Tibial nerve (tissue), 4 donors: ENCODE measurements at regions not wholly inside any gene's neighbourhood (a gene's known extent, or its start where the extent isn't known, plus 50 kb on each side); places are given as distances from the start of the nearest gene placed in this dataset.

ENCODE experiments used
- DNase-seq, 2 donors: peaks; one replicate each; pipeline ENCODE4 v3.0.0-alpha.2; 2019; ENCODE audit warnings: low spot score in 2 of 2
- H3K27ac ChIP-seq, 4 donors: fragments of 200-600 bp; sonication (generic) in 3 of 4; one replicate each; pipeline ENCODE4 v1.5.1; 2017 to 2019; ENCODE audit warnings: mild to moderate bottlenecking in 1 of 4
- H3K27me3 ChIP-seq, 2 donors: fragments of 200-600 bp; sonication (generic) in 1 of 2; one replicate each; pipeline versions ENCODE4 v1.5.1 to v1.6.0; 2017 to 2019
- H3K36me3 ChIP-seq, 3 donors: fragments of 200-600 bp; sonication (generic); one replicate each; pipeline ENCODE4 v1.5.1; 2018 to 2019
- H3K4me1 ChIP-seq, 4 donors: fragments of 200-600 bp; sonication (generic) in 3 of 4; one replicate each; pipeline ENCODE4 v1.5.1; 2017 to 2019
- H3K4me3 ChIP-seq, 4 donors: fragments of 200-600 bp; sonication (generic) in 3 of 4; one replicate each; pipeline ENCODE4 v1.5.1; 2017 to 2019; ENCODE audit warnings: mild to moderate bottlenecking in 1 of 4, moderate library complexity in 1 of 4
- H3K9me3 ChIP-seq, 4 donors: fragments of 200-600 bp; sonication (generic) in 3 of 4; one replicate each; pipeline ENCODE4 v1.5.1; 2017 to 2019
- CTCF ChIP-seq, 5 experiments: fragments of 200-600 bp in 3 of 5; fragments of 450-650 bp in 2 of 5; sonication (generic) in 3 of 5; IDR thresholded peaks; one replicate each; pipeline ENCODE4 v1.5.1; 2016 to 2019; ENCODE audit warnings: antibody characterized with exemption in 5 of 5, mild to moderate bottlenecking in 3 of 5, moderate library complexity in 2 of 5
- EP300 ChIP-seq, 2 donors: sonication (generic); formaldehyde crosslinking; IDR thresholded peaks; one replicate each; pipeline ENCODE4 v1.6.1; 2017; ENCODE audit warnings: antibody characterized with exemption in 2 of 2, mild to moderate bottlenecking in 1 of 2
- POLR2A ChIP-seq, 2 donors: fragments of 450-650 bp; IDR thresholded peaks; one replicate each; pipeline ENCODE4 v1.6.1; 2017; ENCODE audit warnings: antibody characterized with exemption in 2 of 2, mild to moderate bottlenecking in 2 of 2, moderate library complexity in 2 of 2
- WGBS, 2 donors: methylation state at CpG; one replicate each; pipeline ENCODE4 v1.1.5; 2018; 5-methylcytosine and 5-hydroxymethylcytosine counted together

- Histone ChIP-seq H3K4me1 (no peaks in the 10 kb centered on the region), H3K27ac (no peak overlapping the region), H3K9me3 (peaks cover 0 to 17% (median 0%) of the 10 kb centered on the region in 4 donors), H3K4me3 (no peak overlapping the region), H3K36me3 (no peaks in the 10 kb centered on the region), H3K27me3 (no peaks in the 10 kb centered on the region)
- DNase-seq, result no peak
- 38 to 51% methylated on average over 1 of the region's 1 CpG for WGBS, 2 donors
- TF ChIP-seq EP300 (IDR thresholded peaks at IDR 0.05) (no peak), POLR2A (IDR thresholded peaks at IDR 0.05) (no peak), CTCF (IDR thresholded peaks at IDR 0.05) (no peak)
Observed at GRCh38 chr6:145483191-145483996, 251.9 kb downstream of the EPM2A start.

GRCh38 chr6:145485288-145485687, 250.0 kb downstream of the EPM2A start:
- Histone ChIP-seq H3K4me1 (no peaks in the 10 kb centered on the region), H3K9me3 (peaks cover 0 to 13% (median 0%) of the 10 kb centered on the region in 4 donors), H3K36me3 (no peaks in the 10 kb centered on the region), H3K4me3 (no peak overlapping the region), H3K27me3 (no peaks in the 10 kb centered on the region), H3K27ac (no peak overlapping the region)
- no peak for DNase-seq
- 54 to 83% methylated on average over 2 of the region's 2 CpGs for WGBS, 2 donors
- TF ChIP-seq EP300 (IDR thresholded peaks at IDR 0.05) (no peak), CTCF (IDR thresholded peaks at IDR 0.05) (no peak), POLR2A (IDR thresholded peaks at IDR 0.05) (no peak)

- H3K27ac ChIP-seq, result no peak overlapping the region
- 67 to 71% methylated on average over 3 of the region's 3 CpGs for WGBS, 2 donors
- no peak overlapping the region for H3K4me3 ChIP-seq
- H3K27me3 ChIP-seq, result no peaks in the 10 kb centered on the region
- no peaks in the 10 kb centered on the region for H3K36me3 ChIP-seq
- DNase-seq, result no peak
- TF ChIP-seq CTCF (IDR thresholded peaks at IDR 0.05) (no peak), POLR2A (IDR thresholded peaks at IDR 0.05) (no peak), EP300 (IDR thresholded peaks at IDR 0.05) (no peak)
- H3K9me3 ChIP-seq, result peaks cover 0 to 13% (median 0%) of the 10 kb centered on the region in 4 donors
- no peaks in the 10 kb centered on the region for H3K4me1 ChIP-seq
Observed at GRCh38 chr6:145486306-145486705, 249.0 kb downstream of the EPM2A start.

GRCh38 chr6:145489583-145489982, 245.7 kb downstream of the EPM2A start:
- 80 to 85% methylated on average over 6 of the region's 6 CpGs for WGBS, 2 donors
- H3K9me3 ChIP-seq, result peaks cover 0 to 34% (median 0%) of the 10 kb centered on the region in 4 donors
- TF ChIP-seq EP300 (IDR thresholded peaks at IDR 0.05), result no peak
- TF ChIP-seq CTCF (IDR thresholded peaks at IDR 0.05), result no peak
- TF ChIP-seq POLR2A (IDR thresholded peaks at IDR 0.05), result no peak
- no peak for DNase-seq
- no peaks in the 10 kb centered on the region for H3K36me3 ChIP-seq
- no peaks in the 10 kb centered on the region for H3K27me3 ChIP-seq
- no peak overlapping the region for H3K4me3 ChIP-seq
- H3K27ac ChIP-seq, result no peak overlapping the region
- H3K4me1 ChIP-seq, result no peaks in the 10 kb centered on the region

GRCh38 chr6:145490068-145490467, 245.3 kb downstream of the EPM2A start:
- 75 to 89% methylated on average over 3 of the region's 3 CpGs for WGBS, 2 donors
- Histone ChIP-seq H3K4me3 (no peak overlapping the region), H3K4me1 (no peaks in the 10 kb centered on the region)

More at GRCh38 chr6:145490068-145490467, 245.3 kb downstream of the EPM2A start:
- TF ChIP-seq POLR2A (IDR thresholded peaks at IDR 0.05), result no peak
- no peak for TF ChIP-seq CTCF (IDR thresholded peaks at IDR 0.05)
- no peak for TF ChIP-seq EP300 (IDR thresholded peaks at IDR 0.05)
- H3K27ac ChIP-seq, result no peak overlapping the region
- no peak for DNase-seq
- H3K36me3 ChIP-seq, result no peaks in the 10 kb centered on the region
- no peaks in the 10 kb centered on the region for H3K27me3 ChIP-seq
- H3K9me3 ChIP-seq, result peaks cover 0 to 38% (median 0%) of the 10 kb centered on the region in 4 donors
